ENCODE measurements at regions not wholly inside any gene's neighbourhood (a gene's known extent, or its start where the extent isn't known, plus 50 kb on each side); places are given as distances from the start of the nearest gene placed in this dataset.

DNA sequence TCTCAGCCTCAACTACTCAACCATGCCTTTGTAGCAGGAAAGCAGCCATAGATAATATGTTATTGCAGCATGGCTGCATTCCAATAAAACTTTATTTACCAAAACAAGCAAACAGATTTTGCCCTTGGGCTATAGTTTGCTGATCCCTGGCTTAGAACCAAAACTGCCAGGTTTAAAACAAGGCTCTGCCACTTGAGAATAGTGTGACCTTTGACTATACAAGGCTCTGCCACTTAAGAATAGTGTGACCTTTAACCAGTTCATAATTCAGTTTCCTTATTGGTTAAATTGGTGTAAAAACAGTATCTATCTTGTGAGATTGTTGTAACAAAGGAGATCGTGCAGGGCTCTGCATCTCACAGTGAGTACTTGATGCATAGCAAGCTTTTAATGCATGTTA is 217.3 kb upstream of the MTNR1B start:
- TF ChIP-seq EZH2phosphoT487 (conservative IDR thresholded peaks at IDR 0.05; ENCODE audit: low read length) = no peak
- TF ChIP-seq, protein P1, sequence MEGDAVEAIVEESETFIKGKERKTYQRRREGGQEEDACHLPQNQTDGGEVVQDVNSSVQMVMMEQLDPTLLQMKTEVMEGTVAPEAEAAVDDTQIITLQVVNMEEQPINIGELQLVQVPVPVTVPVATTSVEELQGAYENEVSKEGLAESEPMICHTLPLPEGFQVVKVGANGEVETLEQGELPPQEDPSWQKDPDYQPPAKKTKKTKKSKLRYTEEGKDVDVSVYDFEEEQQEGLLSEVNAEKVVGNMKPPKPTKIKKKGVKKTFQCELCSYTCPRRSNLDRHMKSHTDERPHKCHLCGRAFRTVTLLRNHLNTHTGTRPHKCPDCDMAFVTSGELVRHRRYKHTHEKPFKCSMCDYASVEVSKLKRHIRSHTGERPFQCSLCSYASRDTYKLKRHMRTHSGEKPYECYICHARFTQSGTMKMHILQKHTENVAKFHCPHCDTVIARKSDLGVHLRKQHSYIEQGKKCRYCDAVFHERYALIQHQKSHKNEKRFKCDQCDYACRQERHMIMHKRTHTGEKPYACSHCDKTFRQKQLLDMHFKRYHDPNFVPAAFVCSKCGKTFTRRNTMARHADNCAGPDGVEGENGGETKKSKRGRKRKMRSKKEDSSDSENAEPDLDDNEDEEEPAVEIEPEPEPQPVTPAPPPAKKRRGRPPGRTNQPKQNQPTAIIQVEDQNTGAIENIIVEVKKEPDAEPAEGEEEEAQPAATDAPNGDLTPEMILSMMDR (IDR thresholded peaks at IDR 0.05; ENCODE audit: insufficient read depth, low read length, poor library complexity, severe bottlenecking) = no peak

Data from SU-DHL-6 (cell line).